ENCODE measurements at regions not wholly inside any gene's neighbourhood (a gene's known extent, or its start where the extent isn't known, plus 50 kb on each side); places are given as distances from the start of the nearest gene placed in this dataset.
"Not testable (repeated sequence)": the region's sequence is repeated elsewhere in the genome, so short reads cannot be mapped to it uniquely, and the experiment has no call there.

GRCh38 chr13:89363144-89363543, 1692.0 kb downstream of the SLITRK5 start:
- peaks cover 0 to 4% of the 10 kb centered on the region in 2 donors for H3K9me3 ChIP-seq (ENCODE audit: control insufficient read depth in 1 of 2, low read length in 2 of 2)
- H3K4me1 ChIP-seq (ENCODE audit: control insufficient read depth in 1 of 2, insufficient read depth in 2 of 2, low read length in 2 of 2): no peaks in the 10 kb centered on the region
- no peak overlapping the region for H3K27ac ChIP-seq (ENCODE audit: low read depth, low read length)
- no peaks in the 10 kb centered on the region for H3K36me3 ChIP-seq (ENCODE audit: control insufficient read depth in 1 of 2, insufficient read depth in 2 of 2, low read length in 2 of 2)
- H3K9ac ChIP-seq (ENCODE audit: low read depth in 1 of 2, low read length in 2 of 2): no peak overlapping the region
- H3K4me3 ChIP-seq (ENCODE audit: low read depth in 1 of 2, low read length in 2 of 2): no peak overlapping the region
- no peaks in the 10 kb centered on the region for H3K27me3 ChIP-seq (ENCODE audit: control insufficient read depth in 1 of 2, insufficient read depth in 2 of 2, low read length in 2 of 2)

GRCh38 chr13:89372193-89372592, 1701.0 kb downstream of the SLITRK5 start:
- H3K36me3 ChIP-seq (ENCODE audit: control insufficient read depth in 1 of 2, insufficient read depth in 2 of 2, low read length in 2 of 2): no peaks in the 10 kb centered on the region
- no peaks in the 10 kb centered on the region for H3K4me1 ChIP-seq (ENCODE audit: control insufficient read depth in 1 of 2, insufficient read depth in 2 of 2, low read length in 2 of 2)
- no peaks in the 10 kb centered on the region for H3K27me3 ChIP-seq (ENCODE audit: control insufficient read depth in 1 of 2, insufficient read depth in 2 of 2, low read length in 2 of 2)

GRCh38 chr13:89375839-89376238, 1704.7 kb downstream of the SLITRK5 start:
- H3K4me1 ChIP-seq (ENCODE audit: control insufficient read depth in 1 of 2, insufficient read depth in 2 of 2, low read length in 2 of 2): no peaks in the 10 kb centered on the region
- H3K36me3 ChIP-seq (ENCODE audit: control insufficient read depth in 1 of 2, insufficient read depth in 2 of 2, low read length in 2 of 2): no peaks in the 10 kb centered on the region
- no peaks in the 10 kb centered on the region for H3K27me3 ChIP-seq (ENCODE audit: control insufficient read depth in 1 of 2, insufficient read depth in 2 of 2, low read length in 2 of 2)
- H3K9me3 ChIP-seq (ENCODE audit: control insufficient read depth in 1 of 2, low read length in 2 of 2): peaks cover 0 to 4% of the 10 kb centered on the region in 2 donors
- H3K4me3 ChIP-seq (ENCODE audit: low read depth in 1 of 2, low read length in 2 of 2): no peak overlapping the region
- no peak overlapping the region for H3K27ac ChIP-seq (ENCODE audit: low read depth, low read length)
- no peak overlapping the region for H3K9ac ChIP-seq (ENCODE audit: low read depth in 1 of 2, low read length in 2 of 2)

More at GRCh38 chr13:89372193-89372592, 1701.0 kb downstream of the SLITRK5 start:
- no peak overlapping the region for H3K27ac ChIP-seq (ENCODE audit: low read depth, low read length)
- peaks cover 0 to 4% of the 10 kb centered on the region in 2 donors for H3K9me3 ChIP-seq (ENCODE audit: control insufficient read depth in 1 of 2, low read length in 2 of 2)
- no peak overlapping the region for H3K9ac ChIP-seq (ENCODE audit: low read depth in 1 of 2, low read length in 2 of 2)
- no peak overlapping the region for H3K4me3 ChIP-seq (ENCODE audit: low read depth in 1 of 2, low read length in 2 of 2)

- H3K4me3 ChIP-seq (ENCODE audit: low read depth in 1 of 2, low read length in 2 of 2): no peak overlapping the region
- peaks cover 3 to 4% of the 10 kb centered on the region in 2 donors for H3K9me3 ChIP-seq (ENCODE audit: control insufficient read depth in 1 of 2, low read length in 2 of 2)
- no peaks in the 10 kb centered on the region for H3K27me3 ChIP-seq (ENCODE audit: control insufficient read depth in 1 of 2, insufficient read depth in 2 of 2, low read length in 2 of 2)
- H3K9ac ChIP-seq (ENCODE audit: low read depth in 1 of 2, low read length in 2 of 2): no peak overlapping the region
- no peaks in the 10 kb centered on the region for H3K36me3 ChIP-seq (ENCODE audit: control insufficient read depth in 1 of 2, insufficient read depth in 2 of 2, low read length in 2 of 2)
- H3K27ac ChIP-seq (ENCODE audit: low read depth, low read length): no peak overlapping the region
- H3K4me1 ChIP-seq (ENCODE audit: control insufficient read depth in 1 of 2, insufficient read depth in 2 of 2, low read length in 2 of 2): no peaks in the 10 kb centered on the region
These were observed 1708.9 kb downstream of the SLITRK5 start for GRCh38 chr13:89380101-89380500.

GRCh38 chr13:89382981-89383380, 1711.8 kb downstream of the SLITRK5 start:
- H3K27ac ChIP-seq (ENCODE audit: low read depth, low read length): no peak overlapping the region
- no peak overlapping the region for H3K4me3 ChIP-seq (ENCODE audit: low read depth in 1 of 2, low read length in 2 of 2)
- no peaks in the 10 kb centered on the region for H3K36me3 ChIP-seq (ENCODE audit: control insufficient read depth in 1 of 2, insufficient read depth in 2 of 2, low read length in 2 of 2)
- H3K9me3 ChIP-seq (ENCODE audit: control insufficient read depth in 1 of 2, low read length in 2 of 2): peaks cover 0 to 3% of the 10 kb centered on the region in 2 donors
- H3K27me3 ChIP-seq (ENCODE audit: control insufficient read depth in 1 of 2, insufficient read depth in 2 of 2, low read length in 2 of 2): no peaks in the 10 kb centered on the region
- H3K9ac ChIP-seq (ENCODE audit: low read depth in 1 of 2, low read length in 2 of 2): no peak overlapping the region
- H3K4me1 ChIP-seq (ENCODE audit: control insufficient read depth in 1 of 2, insufficient read depth in 2 of 2, low read length in 2 of 2): no peaks in the 10 kb centered on the region

- H3K4me1 ChIP-seq (ENCODE audit: control insufficient read depth in 1 of 2, insufficient read depth in 2 of 2, low read length in 2 of 2): no peaks in the 10 kb centered on the region
- H3K36me3 ChIP-seq (ENCODE audit: control insufficient read depth in 1 of 2, insufficient read depth in 2 of 2, low read length in 2 of 2): no peaks in the 10 kb centered on the region
- H3K27ac ChIP-seq (ENCODE audit: low read depth, low read length): no peak overlapping the region
- no peaks in the 10 kb centered on the region for H3K27me3 ChIP-seq (ENCODE audit: control insufficient read depth in 1 of 2, insufficient read depth in 2 of 2, low read length in 2 of 2)
- no peak overlapping the region for H3K9ac ChIP-seq (ENCODE audit: low read depth in 1 of 2, low read length in 2 of 2)
- H3K4me3 ChIP-seq (ENCODE audit: low read depth in 1 of 2, low read length in 2 of 2): no peak overlapping the region
- H3K9me3 ChIP-seq (ENCODE audit: control insufficient read depth in 1 of 2, low read length in 2 of 2): peaks cover 0 to 3% of the 10 kb centered on the region in 2 donors
These were observed 1712.7 kb downstream of the SLITRK5 start for GRCh38 chr13:89383891-89384290.

- Histone ChIP-seq H3K27ac (ENCODE audit: low read depth, low read length) (no peak overlapping the region), H3K9ac (ENCODE audit: low read depth in 1 of 2, low read length in 2 of 2) (no peak overlapping the region), H3K27me3 (ENCODE audit: control insufficient read depth in 1 of 2, insufficient read depth in 2 of 2, low read length in 2 of 2) (no peaks in the 10 kb centered on the region), H3K4me1 (ENCODE audit: control insufficient read depth in 1 of 2, insufficient read depth in 2 of 2, low read length in 2 of 2) (no peaks in the 10 kb centered on the region), H3K4me3 (ENCODE audit: low read depth in 1 of 2, low read length in 2 of 2) (no peak overlapping the region), H3K9me3 (ENCODE audit: control insufficient read depth in 1 of 2, low read length in 2 of 2) (no peaks in the 10 kb centered on the region), H3K36me3 (ENCODE audit: control insufficient read depth in 1 of 2, insufficient read depth in 2 of 2, low read length in 2 of 2) (no peaks in the 10 kb centered on the region)
These were observed 1722.7 kb downstream of the SLITRK5 start for GRCh38 chr13:89393758-89394304.

GRCh38 chr13:89401264-89401675, 1730.1 kb downstream of the SLITRK5 start:
- Histone ChIP-seq H3K9me3 (ENCODE audit: control insufficient read depth in 1 of 2, low read length in 2 of 2) (peaks cover 3 to 8% of the 10 kb centered on the region in 2 donors), H3K9ac (ENCODE audit: low read depth in 1 of 2, low read length in 2 of 2) (no peak overlapping the region), H3K4me3 (ENCODE audit: low read depth in 1 of 2, low read length in 2 of 2) (no peak overlapping the region), H3K4me1 (ENCODE audit: control insufficient read depth in 1 of 2, insufficient read depth in 2 of 2, low read length in 2 of 2) (no peaks in the 10 kb centered on the region), H3K27ac (ENCODE audit: low read depth, low read length) (no peak overlapping the region), H3K27me3 (ENCODE audit: control insufficient read depth in 1 of 2, insufficient read depth in 2 of 2, low read length in 2 of 2) (no peaks in the 10 kb centered on the region), H3K36me3 (ENCODE audit: control insufficient read depth in 1 of 2, insufficient read depth in 2 of 2, low read length in 2 of 2) (no peaks in the 10 kb centered on the region)

GRCh38 chr13:89402211-89402610, 1731.0 kb downstream of the SLITRK5 start:
- H3K4me1 ChIP-seq (ENCODE audit: control insufficient read depth in 1 of 2, insufficient read depth in 2 of 2, low read length in 2 of 2): no peaks in the 10 kb centered on the region
- H3K9me3 ChIP-seq (ENCODE audit: control insufficient read depth in 1 of 2, low read length in 2 of 2): peaks cover 3 to 8% of the 10 kb centered on the region in 2 donors
- no peaks in the 10 kb centered on the region for H3K36me3 ChIP-seq (ENCODE audit: control insufficient read depth in 1 of 2, insufficient read depth in 2 of 2, low read length in 2 of 2)
- H3K27ac ChIP-seq (ENCODE audit: low read depth, low read length): no peak overlapping the region
- H3K4me3 ChIP-seq (ENCODE audit: low read depth in 1 of 2, low read length in 2 of 2): no peak overlapping the region
- H3K9ac ChIP-seq (ENCODE audit: low read depth in 1 of 2, low read length in 2 of 2): no peak overlapping the region
- H3K27me3 ChIP-seq (ENCODE audit: control insufficient read depth in 1 of 2, insufficient read depth in 2 of 2, low read length in 2 of 2): no peaks in the 10 kb centered on the region

GRCh38 chr13:89406096-89406495, 1734.9 kb downstream of the SLITRK5 start:
- not testable (repeated sequence) for H3K9me3 ChIP-seq (ENCODE audit: control insufficient read depth in 1 of 2, low read length in 2 of 2)

GRCh38 chr13:89407357-89407756, 1736.2 kb downstream of the SLITRK5 start:
- Histone ChIP-seq H3K9ac (ENCODE audit: low read depth in 1 of 2, low read length in 2 of 2) (no peak overlapping the region), H3K27me3 (ENCODE audit: control insufficient read depth in 1 of 2, insufficient read depth in 2 of 2, low read length in 2 of 2) (no peaks in the 10 kb centered on the region), H3K4me3 (ENCODE audit: low read depth in 1 of 2, low read length in 2 of 2) (no peak overlapping the region), H3K9me3 (ENCODE audit: control insufficient read depth in 1 of 2, low read length in 2 of 2) (peaks cover 1 to 6% of the 10 kb centered on the region in 2 donors), H3K27ac (ENCODE audit: low read depth, low read length) (no peak overlapping the region), H3K36me3 (ENCODE audit: control insufficient read depth in 1 of 2, insufficient read depth in 2 of 2, low read length in 2 of 2) (no peaks in the 10 kb centered on the region), H3K4me1 (ENCODE audit: control insufficient read depth in 1 of 2, insufficient read depth in 2 of 2, low read length in 2 of 2) (no peaks in the 10 kb centered on the region)

More at GRCh38 chr13:89406096-89406495, 1734.9 kb downstream of the SLITRK5 start:
- not testable (repeated sequence) for H3K27me3 ChIP-seq (ENCODE audit: control insufficient read depth in 1 of 2, insufficient read depth in 2 of 2, low read length in 2 of 2); H3K4me1 ChIP-seq (ENCODE audit: control insufficient read depth in 1 of 2, insufficient read depth in 2 of 2, low read length in 2 of 2); H3K36me3 ChIP-seq (ENCODE audit: control insufficient read depth in 1 of 2, insufficient read depth in 2 of 2, low read length in 2 of 2); H3K9ac ChIP-seq (ENCODE audit: low read depth in 1 of 2, low read length in 2 of 2); H3K4me3 ChIP-seq (ENCODE audit: low read depth in 1 of 2, low read length in 2 of 2); H3K27ac ChIP-seq (ENCODE audit: low read depth, low read length)
